ENCODE measurements at regions not wholly inside any gene's neighbourhood (a gene's known extent, or its start where the extent isn't known, plus 50 kb on each side); places are given as distances from the start of the nearest gene placed in this dataset.

GRCh38 chr5:159849437-159850083, 66.7 kb upstream of the ADRA1B start:
- Histone ChIP-seq H3K9me3 (ENCODE audit: control insufficient read depth in 4 of 4, insufficient read depth in 3 of 4, low read length in 3 of 4) (peaks cover 0 to 3% (median 0%) of the 10 kb centered on the region in 4 donors), H3K27me3 (ENCODE audit: control insufficient read depth in 3 of 3, insufficient read depth in 3 of 3, low read length in 2 of 3) (no peaks in the 10 kb centered on the region), H3K9ac (ENCODE audit: insufficient read depth in 1 of 2, low read length in 2 of 2) (no peak overlapping the region), H3K4me3 (no peak overlapping the region), H3K27ac (ENCODE audit: low read depth in 1 of 2, low read length in 1 of 2) (no peak overlapping the region), H3K36me3 (ENCODE audit: control insufficient read depth in 4 of 4, insufficient read depth in 4 of 4, low read length in 4 of 4) (no peaks in the 10 kb centered on the region), H3K4me1 (ENCODE audit: control insufficient read depth in 5 of 5, insufficient read depth in 5 of 5, low read length in 5 of 5) (no peaks in the 10 kb centered on the region)
- WGBS, 2 donors = 96 to 97% methylated on average over 3 of the region's 3 CpGs
- TF ChIP-seq CTCF (IDR thresholded peaks at IDR 0.05; ENCODE audit: control extremely low read depth, extremely low read depth) = no peak
- no peak for DNase-seq
- no peak for ATAC-seq (ENCODE audit: insufficient read depth, low FRiP score)

GRCh38 chr5:159850160-159850559, 66.1 kb upstream of the ADRA1B start:
- H3K9me3 ChIP-seq (ENCODE audit: control insufficient read depth in 4 of 4, insufficient read depth in 3 of 4, low read length in 3 of 4) = peaks cover 0 to 3% (median 0%) of the 10 kb centered on the region in 4 donors
- H3K36me3 ChIP-seq (ENCODE audit: control insufficient read depth in 4 of 4, insufficient read depth in 4 of 4, low read length in 4 of 4) = no peaks in the 10 kb centered on the region
- ATAC-seq (ENCODE audit: insufficient read depth, low FRiP score) (no peak), DNase-seq (no peak)
- WGBS, 2 donors = 70 to 85% methylated on average over 6 of the region's 6 CpGs
- TF ChIP-seq CTCF (IDR thresholded peaks at IDR 0.05; ENCODE audit: control extremely low read depth, extremely low read depth) = no peak
- H3K4me3 ChIP-seq = no peak overlapping the region
- H3K27ac ChIP-seq (ENCODE audit: low read depth in 1 of 2, low read length in 1 of 2) = no peak overlapping the region
- no peak overlapping the region for H3K9ac ChIP-seq (ENCODE audit: insufficient read depth in 1 of 2, low read length in 2 of 2)
- no peaks in the 10 kb centered on the region for H3K27me3 ChIP-seq (ENCODE audit: control insufficient read depth in 3 of 3, insufficient read depth in 3 of 3, low read length in 2 of 3)
- no peaks in the 10 kb centered on the region for H3K4me1 ChIP-seq (ENCODE audit: control insufficient read depth in 5 of 5, insufficient read depth in 5 of 5, low read length in 5 of 5)

GRCh38 chr5:159851053-159851452, 65.2 kb upstream of the ADRA1B start:
- no peaks in the 10 kb centered on the region for H3K4me1 ChIP-seq (ENCODE audit: control insufficient read depth in 5 of 5, insufficient read depth in 5 of 5, low read length in 5 of 5)
- ATAC-seq (ENCODE audit: insufficient read depth, low FRiP score) (no peak), DNase-seq (no peak)
- no peak overlapping the region for H3K27ac ChIP-seq (ENCODE audit: low read depth in 1 of 2, low read length in 1 of 2)
- WGBS, 2 donors = 72 to 78% methylated on average over 8 of the region's 8 CpGs
- no peak overlapping the region for H3K4me3 ChIP-seq
- TF ChIP-seq CTCF (IDR thresholded peaks at IDR 0.05; ENCODE audit: control extremely low read depth, extremely low read depth) = no peak
- no peaks in the 10 kb centered on the region for H3K27me3 ChIP-seq (ENCODE audit: control insufficient read depth in 3 of 3, insufficient read depth in 3 of 3, low read length in 2 of 3)
- H3K9me3 ChIP-seq (ENCODE audit: control insufficient read depth in 4 of 4, insufficient read depth in 3 of 4, low read length in 3 of 4) = peaks cover 0 to 5% (median 0%) of the 10 kb centered on the region in 4 donors
- H3K9ac ChIP-seq (ENCODE audit: insufficient read depth in 1 of 2, low read length in 2 of 2) = no peak overlapping the region
- no peaks in the 10 kb centered on the region for H3K36me3 ChIP-seq (ENCODE audit: control insufficient read depth in 4 of 4, insufficient read depth in 4 of 4, low read length in 4 of 4)

GRCh38 chr5:159854916-159855315, 61.4 kb upstream of the ADRA1B start:
- no peak for ATAC-seq (ENCODE audit: insufficient read depth, low FRiP score)

More at GRCh38 chr5:159854916-159855315, 61.4 kb upstream of the ADRA1B start:
- no peak overlapping the region for H3K4me3 ChIP-seq
- H3K4me1 ChIP-seq (ENCODE audit: control insufficient read depth in 5 of 5, insufficient read depth in 5 of 5, low read length in 5 of 5) = no peaks in the 10 kb centered on the region
- H3K27ac ChIP-seq (ENCODE audit: low read depth in 1 of 2, low read length in 1 of 2) = no peak overlapping the region
- 95% methylated on average over 2 of the region's 2 CpGs for WGBS, 2 donors
- no peak overlapping the region for H3K9ac ChIP-seq (ENCODE audit: insufficient read depth in 1 of 2, low read length in 2 of 2)
- no peaks in the 10 kb centered on the region for H3K36me3 ChIP-seq (ENCODE audit: control insufficient read depth in 4 of 4, insufficient read depth in 4 of 4, low read length in 4 of 4)
- TF ChIP-seq CTCF (IDR thresholded peaks at IDR 0.05; ENCODE audit: control extremely low read depth, extremely low read depth) = no peak
- DNase-seq = no peak
- H3K27me3 ChIP-seq (ENCODE audit: control insufficient read depth in 3 of 3, insufficient read depth in 3 of 3, low read length in 2 of 3) = no peaks in the 10 kb centered on the region
- H3K9me3 ChIP-seq (ENCODE audit: control insufficient read depth in 4 of 4, insufficient read depth in 3 of 4, low read length in 3 of 4) = peaks cover 0 to 2% (median 0%) of the 10 kb centered on the region in 4 donors
